NCI-H1105 treated with DMSO at 0.1 percent for 48 hours (cell line): ENCODE measurements at regions not wholly inside any gene's neighbourhood (a gene's known extent, or its start where the extent isn't known, plus 50 kb on each side); places are given as distances from the start of the nearest gene placed in this dataset.
A peak's percentile ranks its signal among the peaks of the same experiment; 100 is the strongest.
"Not testable (repeated sequence)": the region's sequence is repeated elsewhere in the genome, so short reads cannot be mapped to it uniquely, and the experiment has no call there.

Experiments
- DNase-seq: peaks from one replicate; lab custom pipeline; 2025; lab: John Stamatoyannopoulos, UW

GRCh38 chr3:74978684-74979083 lies 364.2 kb upstream of the CNTN3 start:
- DNase-seq: no peak

GRCh38 chr3:74985028-74985904 lies 370.8 kb upstream of the CNTN3 start:
- DNase-seq: not testable (repeated sequence)

GRCh38 chr3:74988095-74988494 lies 373.6 kb upstream of the CNTN3 start:
- DNase-seq: no peak

- no peak for DNase-seq
Observed at GRCh38 chr3:74992898-74993297, 378.4 kb upstream of the CNTN3 start.

GRCh38 chr3:75001330-75001729 lies 386.9 kb upstream of the CNTN3 start:
- peak; percentile 24 for DNase-seq

GRCh38 chr3:75012791-75013331 lies 398.4 kb upstream of the CNTN3 start:
- DNase-seq: no peak

GRCh38 chr3:75014008-75014407 lies 399.5 kb upstream of the CNTN3 start:
- no peak for DNase-seq

GRCh38 chr3:75015280-75015679 lies 400.8 kb upstream of the CNTN3 start:
- no peak for DNase-seq

GRCh38 chr3:75035146-75035545 lies 420.7 kb upstream of the CNTN3 start:
- DNase-seq: no peak

GRCh38 chr3:75042941-75043340 lies 428.5 kb upstream of the CNTN3 start:
- no peak for DNase-seq

- no peak for DNase-seq
Observed at GRCh38 chr3:75048650-75049049, 434.2 kb upstream of the CNTN3 start.

GRCh38 chr3:75049533-75049932 lies 435.1 kb upstream of the CNTN3 start:
- DNase-seq: no peak

GRCh38 chr3:75059120-75059519 lies 444.7 kb upstream of the CNTN3 start:
- DNase-seq: no peak

- DNase-seq: no peak
Observed at GRCh38 chr3:75061806-75062205, 447.3 kb upstream of the CNTN3 start.

GRCh38 chr3:75075158-75075557 lies 460.7 kb upstream of the CNTN3 start:
- no peak for DNase-seq

GRCh38 chr3:75076481-75076880 lies 462.0 kb upstream of the CNTN3 start:
- no peak for DNase-seq

GRCh38 chr3:75078290-75078689 lies 463.8 kb upstream of the CNTN3 start:
- no peak for DNase-seq

- no peak for DNase-seq
Observed at GRCh38 chr3:75082845-75083244, 468.4 kb upstream of the CNTN3 start.

- no peak for DNase-seq
Observed at GRCh38 chr3:75089841-75090240, 475.4 kb upstream of the CNTN3 start.

GRCh38 chr3:75101329-75102147 lies 487.1 kb upstream of the CNTN3 start:
- no peak for DNase-seq

GRCh38 chr3:75110741-75111140 lies 496.3 kb upstream of the CNTN3 start:
- DNase-seq: peak; percentile 15

GRCh38 chr3:75115695-75116094 lies 501.2 kb upstream of the CNTN3 start:
- no peak for DNase-seq

- DNase-seq: no peak
Observed at GRCh38 chr3:75118779-75119178, 504.3 kb upstream of the CNTN3 start.
